ENCODE measurements at regions not wholly inside any gene's neighbourhood (a gene's known extent, or its start where the extent isn't known, plus 50 kb on each side); places are given as distances from the start of the nearest gene placed in this dataset.
A peak's percentile ranks its signal among the peaks of the same experiment; 100 is the strongest.

DNA sequence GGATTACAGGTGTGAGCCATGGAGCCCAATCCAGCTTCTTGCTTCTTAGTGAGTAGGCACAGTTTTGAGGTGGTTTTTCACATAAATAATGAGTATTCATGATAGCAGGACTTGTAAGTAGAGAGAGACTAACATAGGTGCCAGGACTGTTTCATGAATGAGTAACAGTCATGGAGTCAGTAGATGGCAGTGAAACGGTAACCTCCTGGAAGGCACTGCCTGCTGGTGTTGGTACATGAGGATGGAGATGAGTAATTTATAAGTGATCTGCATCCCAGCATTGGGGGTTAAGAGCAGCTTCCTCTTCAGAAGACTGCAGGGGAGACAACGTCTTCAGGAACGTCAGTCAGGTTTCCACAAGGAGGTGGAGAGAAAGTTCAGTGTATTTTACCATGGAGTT is 143.8 kb downstream of the HAUS1 start:
- Histone ChIP-seq H3K27ac (no peak overlapping the region), H3K36me3 (peaks cover 0 to 7% (median 0%) of the 10 kb centered on the region in 3 donors), H3K4me3 (no peak overlapping the region), H3K4me1 (peaks cover 0 to 23% (median 6%) of the 10 kb centered on the region in 4 donors), H3K27me3 (no peaks in the 10 kb centered on the region), H3K9me3 (no peaks in the 10 kb centered on the region)
- WGBS, 2 donors, result 92 to 97% methylated on average over 3 of the region's 3 CpGs
- no peak for DNase-seq (ENCODE audit: low spot score in 2 of 2)
- TF ChIP-seq, protein P1, sequence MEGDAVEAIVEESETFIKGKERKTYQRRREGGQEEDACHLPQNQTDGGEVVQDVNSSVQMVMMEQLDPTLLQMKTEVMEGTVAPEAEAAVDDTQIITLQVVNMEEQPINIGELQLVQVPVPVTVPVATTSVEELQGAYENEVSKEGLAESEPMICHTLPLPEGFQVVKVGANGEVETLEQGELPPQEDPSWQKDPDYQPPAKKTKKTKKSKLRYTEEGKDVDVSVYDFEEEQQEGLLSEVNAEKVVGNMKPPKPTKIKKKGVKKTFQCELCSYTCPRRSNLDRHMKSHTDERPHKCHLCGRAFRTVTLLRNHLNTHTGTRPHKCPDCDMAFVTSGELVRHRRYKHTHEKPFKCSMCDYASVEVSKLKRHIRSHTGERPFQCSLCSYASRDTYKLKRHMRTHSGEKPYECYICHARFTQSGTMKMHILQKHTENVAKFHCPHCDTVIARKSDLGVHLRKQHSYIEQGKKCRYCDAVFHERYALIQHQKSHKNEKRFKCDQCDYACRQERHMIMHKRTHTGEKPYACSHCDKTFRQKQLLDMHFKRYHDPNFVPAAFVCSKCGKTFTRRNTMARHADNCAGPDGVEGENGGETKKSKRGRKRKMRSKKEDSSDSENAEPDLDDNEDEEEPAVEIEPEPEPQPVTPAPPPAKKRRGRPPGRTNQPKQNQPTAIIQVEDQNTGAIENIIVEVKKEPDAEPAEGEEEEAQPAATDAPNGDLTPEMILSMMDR (IDR thresholded peaks at IDR 0.05), result no peak
- no peak for TF ChIP-seq EP300 (IDR thresholded peaks at IDR 0.05)
- TF ChIP-seq POLR2A (IDR thresholded peaks at IDR 0.05), result no peak

DNA sequence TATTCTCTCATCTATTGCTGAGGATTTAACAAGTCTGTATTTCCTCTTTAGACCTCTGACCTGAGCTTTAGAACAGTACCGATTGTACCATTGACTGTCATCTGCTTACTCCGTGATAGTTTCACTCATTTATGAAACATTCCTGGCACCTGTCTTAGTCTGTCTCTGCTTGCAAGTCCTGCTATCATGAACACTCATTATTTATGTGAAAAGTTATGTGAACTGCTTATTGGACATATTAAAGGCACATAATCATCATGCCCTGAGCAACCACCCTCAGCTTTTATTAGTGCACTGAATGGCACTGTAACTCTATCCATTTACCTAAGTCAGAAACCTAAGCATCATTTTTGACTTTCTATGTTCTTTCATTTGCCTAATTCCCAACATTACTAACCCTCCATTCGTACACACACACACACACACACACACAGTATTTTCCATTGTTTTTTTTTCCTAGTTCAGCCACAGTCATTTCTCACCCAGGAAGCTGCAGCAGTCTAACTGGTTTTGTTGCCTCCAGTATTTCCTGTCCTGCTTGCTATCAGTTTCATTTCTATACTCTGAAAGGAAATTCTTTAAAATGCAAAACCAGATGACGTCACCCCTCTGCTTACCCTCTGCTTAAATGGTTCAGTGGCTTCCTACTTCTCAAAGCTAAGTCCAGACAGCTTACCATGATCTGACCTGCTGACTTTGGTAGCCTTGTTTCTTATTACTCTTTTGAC is 146.1 kb downstream of the HAUS1 start:
- Histone ChIP-seq H3K9me3 (no peaks in the 10 kb centered on the region), H3K27me3 (no peaks in the 10 kb centered on the region), H3K36me3 (peaks cover 0 to 7% (median 0%) of the 10 kb centered on the region in 3 donors), H3K4me1 (peaks cover 0 to 31% (median 6%) of the 10 kb centered on the region in 4 donors), H3K4me3 (no peak overlapping the region), H3K27ac (peak overlapping the region in 3 of 4 donors; percentile 58 to 69 (median 58))
- 22 to 29% methylated on average over 4 of the region's 4 CpGs for WGBS, 2 donors
- TF ChIP-seq EP300 (IDR thresholded peaks at IDR 0.05) (no peak), POLR2A (IDR thresholded peaks at IDR 0.05) (no peak)
- TF ChIP-seq, protein P1 (IDR thresholded peaks at IDR 0.05), result no peak
- DNase-seq (ENCODE audit: low spot score in 2 of 2), result peak in 1 of 2 donors; percentile 7

DNA sequence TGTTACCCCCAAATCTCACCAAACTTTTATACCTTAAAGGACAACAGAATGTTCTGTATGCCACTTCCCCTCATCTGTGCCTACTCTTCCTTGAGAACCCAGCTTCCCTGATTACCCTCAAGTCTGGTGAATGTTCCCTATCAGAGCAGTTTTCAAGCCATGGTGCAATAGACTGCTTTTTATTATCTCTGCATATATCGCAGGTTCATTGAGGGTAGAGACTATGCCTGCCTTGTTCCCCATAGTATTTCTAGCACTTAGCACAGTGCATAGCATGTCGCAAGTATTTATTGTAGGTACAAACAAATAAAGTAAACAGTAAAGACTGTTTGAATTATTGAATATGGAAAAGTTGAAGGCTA is 146.6 kb downstream of the HAUS1 start:
- Histone ChIP-seq H3K27me3 (no peaks in the 10 kb centered on the region), H3K9me3 (no peaks in the 10 kb centered on the region), H3K4me3 (no peak overlapping the region), H3K36me3 (peaks cover 0 to 7% (median 0%) of the 10 kb centered on the region in 3 donors), H3K4me1 (peaks cover 0 to 31% (median 6%) of the 10 kb centered on the region in 4 donors), H3K27ac (peak overlapping the region in 3 of 4 donors; percentile 58 to 69 (median 58))
- no peak for TF ChIP-seq EP300 (IDR thresholded peaks at IDR 0.05)
- TF ChIP-seq, protein P1 (IDR thresholded peaks at IDR 0.05), result no peak
- TF ChIP-seq POLR2A (IDR thresholded peaks at IDR 0.05), result no peak
- DNase-seq (ENCODE audit: low spot score in 2 of 2), result no peak
- 23 to 27% methylated on average over 2 of the region's 2 CpGs for WGBS, 2 donors

DNA sequence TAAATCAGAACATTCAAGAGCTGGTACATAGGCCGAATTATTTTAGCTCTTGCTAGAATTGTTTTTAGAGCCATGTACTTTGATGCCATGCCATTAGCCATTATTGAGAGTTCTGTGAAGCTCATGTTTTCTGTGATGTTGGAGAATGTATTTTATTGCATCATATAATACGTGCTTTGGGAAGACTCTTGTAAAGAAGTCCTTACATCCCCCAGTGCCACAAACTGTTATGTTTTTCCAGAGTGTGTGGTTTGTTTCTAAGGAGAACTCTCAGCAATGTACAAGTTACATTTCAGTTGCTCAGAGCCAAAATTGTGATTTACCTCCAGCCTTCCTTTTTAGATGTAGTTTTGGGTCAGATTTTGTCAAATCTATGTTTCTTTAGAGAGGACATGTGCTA is 148.6 kb downstream of the HAUS1 start:
- DNase-seq (ENCODE audit: low spot score in 2 of 2), result no peak
- TF ChIP-seq EP300 (IDR thresholded peaks at IDR 0.05) (no peak), POLR2A (IDR thresholded peaks at IDR 0.05) (no peak)
- TF ChIP-seq, protein P1 (IDR thresholded peaks at IDR 0.05), result no peak
- Histone ChIP-seq H3K9me3 (no peaks in the 10 kb centered on the region), H3K27ac (peak overlapping the region in 1 of 4 donors; percentile 2), H3K27me3 (no peaks in the 10 kb centered on the region), H3K4me1 (peaks cover 0 to 42% (median 6%) of the 10 kb centered on the region in 4 donors), H3K4me3 (no peak overlapping the region), H3K36me3 (peaks cover 0 to 8% (median 0%) of the 10 kb centered on the region in 3 donors)
- WGBS, 2 donors, result 74 to 82% methylated on average over 2 of the region's 2 CpGs

DNA sequence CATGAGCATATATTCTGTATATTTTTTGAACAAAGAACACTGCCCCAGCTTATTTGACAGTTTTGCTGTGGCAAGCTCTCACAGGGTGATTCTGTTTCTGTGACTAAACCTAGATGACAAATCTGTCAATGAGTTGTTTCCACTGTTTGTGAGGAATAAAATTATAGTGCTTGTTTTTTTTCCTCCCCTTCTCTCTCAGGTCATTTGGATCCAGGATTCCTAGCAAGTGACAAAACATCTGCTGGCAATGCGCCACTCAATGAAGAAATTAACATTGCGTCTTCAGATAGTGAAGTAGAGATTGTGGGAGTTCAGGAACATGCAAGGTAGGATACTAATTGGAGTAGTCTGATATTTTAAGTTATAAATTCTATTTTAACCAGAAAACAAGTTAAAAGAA is 149.3 kb downstream of the HAUS1 start:
- peak in 1 of 2 donors; percentile 59 for DNase-seq (ENCODE audit: low spot score in 2 of 2)
- TF ChIP-seq EP300 (IDR thresholded peaks at IDR 0.05) (no peak), POLR2A (IDR thresholded peaks at IDR 0.05) (no peak)
- Histone ChIP-seq H3K4me3 (no peak overlapping the region), H3K27ac (no peak overlapping the region), H3K36me3 (peaks cover 0 to 7% (median 0%) of the 10 kb centered on the region in 3 donors), H3K27me3 (no peaks in the 10 kb centered on the region), H3K4me1 (peaks cover 0 to 42% (median 6%) of the 10 kb centered on the region in 4 donors), H3K9me3 (no peaks in the 10 kb centered on the region)
- 62 to 74% methylated on average over 2 of the region's 2 CpGs for WGBS, 2 donors

Data from tibial nerve (tissue), 4 donors.